Gastroesophageal sphincter (tissue), 4 donors: ENCODE measurements at regions not wholly inside any gene's neighbourhood (a gene's known extent, or its start where the extent isn't known, plus 50 kb on each side); places are given as distances from the start of the nearest gene placed in this dataset.

ENCODE experiments used
- ATAC-seq: fragments of 150-250 bp; one replicate; pipeline ENCODE4 v1.9.1; 2016; ENCODE audit warnings: mild to moderate bottlenecking, moderate library complexity
- H3K27ac ChIP-seq, 4 donors: fragments of 200-600 bp; sonication (generic) in 3 of 4; 1 replicate in 3 of 4; 2 replicates in 1 of 4; pipeline ENCODE4 v1.5.1; 2016 to 2019
- H3K27me3 ChIP-seq: fragments of 200-600 bp; sonication (generic); one replicate; pipeline ENCODE4 v1.5.1; 2019
- H3K36me3 ChIP-seq, 2 donors: fragments of 200-600 bp; sonication (generic); one replicate each; pipeline ENCODE4 v1.5.1; 2019; ENCODE audit warnings: control low read depth in 1 of 2
- H3K4me1 ChIP-seq, 3 donors: fragments of 200-600 bp; sonication (generic); 1 replicate in 2 of 3; 2 replicates in 1 of 3; pipeline ENCODE4 v1.5.1; 2016 to 2019; ENCODE audit warnings: control low read depth in 2 of 3
- H3K4me3 ChIP-seq, 2 donors: fragments of 200-600 bp; sonication (generic); one replicate each; pipeline ENCODE4 v1.5.1; 2019; ENCODE audit warnings: mild to moderate bottlenecking in 1 of 2, moderate library complexity in 1 of 2
- H3K9me3 ChIP-seq, 3 donors: fragments of 200-600 bp; sonication (generic); one replicate each; pipeline ENCODE4 v1.5.1; 2017 to 2019; ENCODE audit warnings: control low read depth in 2 of 3
- EP300 ChIP-seq: sonication (generic); formaldehyde crosslinking; IDR thresholded peaks from one replicate; pipeline ENCODE4 v1.6.1; 2017; ENCODE audit warnings: antibody characterized with exemption, mild to moderate bottlenecking
- POLR2A ChIP-seq, 2 donors: fragments of 450-650 bp; IDR thresholded peaks; one replicate each; pipeline ENCODE4 v1.6.1; 2017; ENCODE audit warnings: antibody characterized with exemption in 2 of 2, mild to moderate bottlenecking in 2 of 2, moderate library complexity in 1 of 2
- POLR2AphosphoS5 ChIP-seq: sonication (generic); formaldehyde crosslinking; IDR thresholded peaks from one replicate; pipeline ENCODE4 v1.6.1; 2017; ENCODE audit warnings: antibody characterized with exemption
- WGBS, 2 donors: methylation state at CpG; one replicate each; pipeline ENCODE4 v1.1.5; 2018; ENCODE audit warnings: low coverage in 1 of 2; 5-methylcytosine and 5-hydroxymethylcytosine counted together
- TF ChIP-seq, protein P1 (sequence below), 4 experiments: fragments of 200-600 bp in 2 of 4; fragments of 450-650 bp in 2 of 4; sonication (generic) in 1 of 4; IDR thresholded peaks; one replicate each; pipeline ENCODE4 v1.5.1; 2017 to 2019; ENCODE audit warnings: antibody characterized with exemption in 4 of 4, mild to moderate bottlenecking in 2 of 4, moderate library complexity in 2 of 4

DNA sequence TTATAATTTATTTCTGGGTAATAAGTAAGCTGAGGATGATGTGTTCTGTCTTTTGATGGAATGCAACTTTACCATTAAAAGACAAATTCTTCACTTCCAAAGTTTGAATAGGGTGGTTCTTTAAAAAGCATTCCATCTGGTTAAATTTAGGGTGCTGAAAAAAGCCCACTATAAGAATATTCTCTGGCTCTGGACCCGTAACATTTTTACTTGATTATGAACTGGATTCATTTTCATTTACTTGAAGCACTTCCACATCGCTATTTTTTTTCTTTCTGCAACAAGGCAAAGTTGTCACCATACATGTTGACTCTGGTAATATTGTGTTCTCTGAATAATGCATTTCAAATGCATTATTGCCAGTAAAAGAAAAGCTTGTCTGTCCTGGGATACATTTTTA, 344.6 kb downstream of the SATB2 start:
- WGBS, 2 donors, result 85 to 100% methylated on average over 2 of the region's 2 CpGs
- Histone ChIP-seq H3K4me1 (no peaks in the 10 kb centered on the region), H3K4me3 (no peak overlapping the region), H3K9me3 (no peaks in the 10 kb centered on the region), H3K27me3 (no peaks in the 10 kb centered on the region), H3K27ac (no peak overlapping the region), H3K36me3 (no peaks in the 10 kb centered on the region)
- TF ChIP-seq EP300 (no peak), POLR2AphosphoS5 (no peak), POLR2A (IDR thresholded peaks at IDR 0.05) (no peak)
- TF ChIP-seq, protein P1, sequence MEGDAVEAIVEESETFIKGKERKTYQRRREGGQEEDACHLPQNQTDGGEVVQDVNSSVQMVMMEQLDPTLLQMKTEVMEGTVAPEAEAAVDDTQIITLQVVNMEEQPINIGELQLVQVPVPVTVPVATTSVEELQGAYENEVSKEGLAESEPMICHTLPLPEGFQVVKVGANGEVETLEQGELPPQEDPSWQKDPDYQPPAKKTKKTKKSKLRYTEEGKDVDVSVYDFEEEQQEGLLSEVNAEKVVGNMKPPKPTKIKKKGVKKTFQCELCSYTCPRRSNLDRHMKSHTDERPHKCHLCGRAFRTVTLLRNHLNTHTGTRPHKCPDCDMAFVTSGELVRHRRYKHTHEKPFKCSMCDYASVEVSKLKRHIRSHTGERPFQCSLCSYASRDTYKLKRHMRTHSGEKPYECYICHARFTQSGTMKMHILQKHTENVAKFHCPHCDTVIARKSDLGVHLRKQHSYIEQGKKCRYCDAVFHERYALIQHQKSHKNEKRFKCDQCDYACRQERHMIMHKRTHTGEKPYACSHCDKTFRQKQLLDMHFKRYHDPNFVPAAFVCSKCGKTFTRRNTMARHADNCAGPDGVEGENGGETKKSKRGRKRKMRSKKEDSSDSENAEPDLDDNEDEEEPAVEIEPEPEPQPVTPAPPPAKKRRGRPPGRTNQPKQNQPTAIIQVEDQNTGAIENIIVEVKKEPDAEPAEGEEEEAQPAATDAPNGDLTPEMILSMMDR (IDR thresholded peaks at IDR 0.05), result no peak
- no peak for ATAC-seq

DNA sequence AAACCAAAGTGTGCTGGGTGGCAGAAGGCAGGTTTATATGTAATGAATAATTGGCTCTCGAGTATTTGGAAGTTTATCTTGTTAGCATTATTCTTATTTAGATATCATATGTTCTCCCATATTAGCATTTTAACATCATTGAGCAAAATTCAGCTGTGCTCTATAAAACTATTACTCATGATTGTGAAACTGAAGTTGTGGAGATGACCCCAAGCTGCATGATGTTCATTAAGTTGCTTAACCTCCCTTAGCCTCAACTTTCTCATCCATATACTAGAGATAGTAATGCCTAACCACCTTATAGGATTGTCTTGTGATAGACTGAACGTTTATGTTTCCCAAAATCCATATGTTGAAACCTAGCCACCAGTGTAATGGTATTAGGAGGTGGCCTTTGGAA, 346.3 kb downstream of the SATB2 start:
- WGBS, 2 donors, result 59 to 60% methylated on average over 1 to 2 of the region's 2 CpGs
- Histone ChIP-seq H3K9me3 (no peaks in the 10 kb centered on the region), H3K4me3 (no peak overlapping the region), H3K36me3 (no peaks in the 10 kb centered on the region), H3K4me1 (no peaks in the 10 kb centered on the region), H3K27me3 (peaks cover 5% of the 10 kb centered on the region), H3K27ac (no peak overlapping the region)
- ATAC-seq, result no peak
- TF ChIP-seq POLR2AphosphoS5 (no peak), EP300 (no peak), POLR2A (IDR thresholded peaks at IDR 0.05) (no peak)
- TF ChIP-seq, protein P1 (IDR thresholded peaks at IDR 0.05), result no peak

DNA sequence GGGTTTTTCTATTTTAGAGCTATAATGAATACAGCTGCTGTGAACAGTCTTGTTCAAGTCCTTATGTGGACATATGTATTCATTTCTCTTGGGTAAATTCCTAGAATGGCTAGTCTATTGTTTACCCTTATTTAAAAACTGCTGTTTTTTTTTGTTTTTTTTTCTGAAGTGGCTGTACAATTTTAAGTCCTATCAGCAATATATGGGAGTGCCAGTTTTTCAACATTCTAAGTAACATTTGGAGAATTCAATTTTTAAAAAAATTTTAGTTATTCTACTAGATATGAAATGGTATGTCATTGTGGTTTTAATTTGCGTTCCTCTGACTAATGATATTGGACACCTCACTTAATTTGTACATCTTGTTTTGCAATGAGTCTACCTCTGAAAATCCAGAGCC, 349.7 kb downstream of the SATB2 start:
- Histone ChIP-seq H3K4me3 (no peak overlapping the region), H3K27me3 (peaks cover 5% of the 10 kb centered on the region), H3K27ac (no peak overlapping the region), H3K36me3 (no peaks in the 10 kb centered on the region), H3K9me3 (no peaks in the 10 kb centered on the region), H3K4me1 (no peaks in the 10 kb centered on the region)
- ATAC-seq, result no peak
- WGBS, 2 donors, result 29 to 80% methylated on average over 1 of the region's 1 CpG
- TF ChIP-seq POLR2A (IDR thresholded peaks at IDR 0.05), result no peak
- no peak for TF ChIP-seq POLR2AphosphoS5
- TF ChIP-seq EP300, result no peak
- TF ChIP-seq, protein P1 (IDR thresholded peaks at IDR 0.05), result no peak

DNA sequence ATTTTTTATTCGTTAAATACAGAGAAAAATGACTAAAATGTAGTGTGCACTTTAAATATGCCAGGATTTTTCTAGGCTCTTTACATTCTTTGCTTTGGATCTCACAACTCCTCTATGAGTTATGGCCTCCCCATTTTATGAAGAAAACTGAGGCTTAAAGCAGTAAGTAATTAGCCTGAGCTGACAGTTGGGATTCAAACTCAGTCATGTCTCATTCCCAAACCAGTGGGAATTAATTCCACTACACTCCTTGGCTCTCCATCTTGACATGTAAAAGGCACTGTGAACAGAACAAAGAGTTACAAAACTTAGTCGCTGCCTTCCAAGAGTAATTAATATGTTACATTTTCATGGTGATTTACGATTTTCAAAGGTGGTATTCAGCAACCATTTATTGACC, 351.9 kb downstream of the SATB2 start:
- no peaks in the 10 kb centered on the region for H3K4me1 ChIP-seq
- ATAC-seq, result no peak
- 47 to 65% methylated on average over 2 to 3 of the region's 3 CpGs for WGBS, 2 donors

DNA sequence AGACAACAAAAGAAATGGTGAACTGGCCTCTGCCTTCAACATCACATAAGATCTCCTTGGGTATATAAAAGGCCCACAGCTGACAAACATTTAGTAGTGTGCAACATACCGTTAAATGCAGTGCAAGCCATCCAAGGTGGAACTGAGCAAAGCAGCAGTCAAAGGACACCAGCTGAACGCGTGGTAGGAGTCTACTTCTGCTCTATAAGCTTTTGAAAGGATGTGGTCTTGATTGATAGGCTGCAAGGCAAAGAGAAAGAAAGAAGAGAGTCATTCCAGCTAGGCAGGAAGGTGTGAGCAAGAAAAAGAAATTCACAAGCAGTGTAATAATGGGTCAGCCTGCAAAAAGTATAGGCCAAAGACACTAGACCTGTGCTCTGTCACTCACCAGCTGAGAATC, 356.3 kb downstream of the SATB2 start:
- Histone ChIP-seq H3K27me3 (no peaks in the 10 kb centered on the region), H3K27ac (no peak overlapping the region), H3K4me3 (no peak overlapping the region), H3K4me1 (no peaks in the 10 kb centered on the region), H3K36me3 (no peaks in the 10 kb centered on the region), H3K9me3 (no peaks in the 10 kb centered on the region)
- ATAC-seq, result no peak
- 68% methylated on average over 3 of the region's 3 CpGs for WGBS, 2 donors
- TF ChIP-seq, protein P1 (IDR thresholded peaks at IDR 0.05), result no peak
- TF ChIP-seq POLR2AphosphoS5, result no peak
- TF ChIP-seq POLR2A (IDR thresholded peaks at IDR 0.05), result no peak
- TF ChIP-seq EP300, result no peak

More for the DNA sequence above, 351.9 kb downstream of the SATB2 start:
- H3K36me3 ChIP-seq, result no peaks in the 10 kb centered on the region
- H3K27me3 ChIP-seq, result peaks cover 5% of the 10 kb centered on the region
- H3K27ac ChIP-seq, result no peak overlapping the region
- TF ChIP-seq EP300 (no peak), POLR2A (IDR thresholded peaks at IDR 0.05) (no peak), POLR2AphosphoS5 (no peak)
- TF ChIP-seq, protein P1 (IDR thresholded peaks at IDR 0.05), result no peak
- no peak overlapping the region for H3K4me3 ChIP-seq
- no peaks in the 10 kb centered on the region for H3K9me3 ChIP-seq
